HepG2 (cell line): ENCODE measurements at regions not wholly inside any gene's neighbourhood (a gene's known extent, or its start where the extent isn't known, plus 50 kb on each side); places are given as distances from the start of the nearest gene placed in this dataset.

Experiments
- ARHGAP35 ChIP-seq: sonication (generic); formaldehyde crosslinking; IDR thresholded peaks from 2 replicates; pipeline ENCODE4 v1.9.0; 2022; ENCODE audit warnings: mild to moderate bottlenecking, inconsistent platforms, moderate library complexity, missing genetic modification reagents, borderline replicate concordance
- CC2D1A ChIP-seq: sonication (generic); formaldehyde crosslinking; IDR thresholded peaks from 2 replicates; pipeline ENCODE4 v1.8.1; 2023; ENCODE audit warnings: mild to moderate bottlenecking, missing genetic modification reagents
- EEA1 ChIP-seq: sonication (generic); formaldehyde crosslinking; IDR thresholded peaks from 2 replicates; pipeline ENCODE4 v1.5.1; 2020; ENCODE audit warnings: mild to moderate bottlenecking, missing genetic modification reagents, borderline replicate concordance
- HDAC2 ChIP-seq: sonication (generic); formaldehyde crosslinking; IDR thresholded peaks from 2 replicates; pipeline ENCODE4 v1.4.0; 2020; ENCODE audit warnings: missing genetic modification reagents
- HNF4A ChIP-seq: sonication (generic); formaldehyde crosslinking; IDR thresholded peaks from 2 replicates; pipeline ENCODE4 v1.4.0; 2020; ENCODE audit warnings: missing genetic modification reagents
- KDM3A ChIP-seq: IDR thresholded peaks from 2 replicates; pipeline ENCODE4 v1.6.1; 2018; ENCODE audit warnings: low read depth, missing compliant biosample characterization
- RFXANK ChIP-seq: IDR thresholded peaks from 2 replicates; pipeline ENCODE4 v1.6.1; 2016
- ZBTB40 ChIP-seq, 2 experiments: fragments of 450-650 bp in 1 of 2; sonication (generic) in 1 of 2; formaldehyde crosslinking in 1 of 2; IDR thresholded peaks; 2 replicates each; pipeline versions ENCODE4 v1.6.1 to v1.8.0; 2016 to 2022; ENCODE audit warnings: antibody characterized with exemption in 1 of 2, mild to moderate bottlenecking in 1 of 2, missing genetic modification reagents in 1 of 2
- ZNF205 ChIP-seq: IDR thresholded peaks from 2 replicates; pipeline ENCODE4 v1.6.1; 2018; ENCODE audit warnings: missing biosample characterization, missing genetic modification reagents
- ZNF317 ChIP-seq: sonication (generic); formaldehyde crosslinking; IDR thresholded peaks from 2 replicates; pipeline ENCODE4 v1.5.0; 2020; ENCODE audit warnings: mild to moderate bottlenecking, missing genetic modification reagents
- ZNF513 ChIP-seq: sonication (generic); formaldehyde crosslinking; conservative IDR thresholded peaks from 2 replicates; pipeline ENCODE4 v1.5.0; 2020; ENCODE audit warnings: missing genetic modification reagents
- TF ChIP-seq, protein P1 (sequence below): sonication (generic); formaldehyde crosslinking; IDR thresholded peaks from 2 replicates; pipeline ENCODE4 v1.4.0; 2020; ENCODE audit warnings: mild to moderate bottlenecking, missing genetic modification reagents
- TF ChIP-seq, protein P2 (sequence below): sonication (generic); formaldehyde crosslinking; IDR thresholded peaks from 2 replicates; pipeline ENCODE4 v1.4.0; 2020; ENCODE audit warnings: missing genetic modification reagents, borderline replicate concordance

DNA sequence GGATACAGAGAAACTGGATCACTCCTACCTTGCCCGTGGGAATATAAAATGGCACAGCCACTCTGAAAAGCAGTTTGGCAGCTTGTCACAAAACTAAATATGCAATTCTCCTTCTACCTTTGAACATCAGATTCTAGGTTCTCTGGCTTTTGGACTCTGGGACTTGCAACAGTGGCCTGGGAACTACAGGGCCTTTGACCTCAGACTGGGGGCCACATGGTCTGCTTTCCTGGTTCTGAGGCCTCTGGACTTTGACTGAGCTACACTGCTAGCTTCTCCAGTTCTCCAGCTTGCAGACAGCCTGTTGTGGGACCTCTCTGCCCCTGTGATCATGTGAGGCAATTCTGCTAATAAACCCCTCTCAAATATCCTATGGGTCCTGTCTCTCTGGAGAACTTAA is 168.8 kb downstream of the CDH26 start (continued):
- TF ChIP-seq, protein P1, sequence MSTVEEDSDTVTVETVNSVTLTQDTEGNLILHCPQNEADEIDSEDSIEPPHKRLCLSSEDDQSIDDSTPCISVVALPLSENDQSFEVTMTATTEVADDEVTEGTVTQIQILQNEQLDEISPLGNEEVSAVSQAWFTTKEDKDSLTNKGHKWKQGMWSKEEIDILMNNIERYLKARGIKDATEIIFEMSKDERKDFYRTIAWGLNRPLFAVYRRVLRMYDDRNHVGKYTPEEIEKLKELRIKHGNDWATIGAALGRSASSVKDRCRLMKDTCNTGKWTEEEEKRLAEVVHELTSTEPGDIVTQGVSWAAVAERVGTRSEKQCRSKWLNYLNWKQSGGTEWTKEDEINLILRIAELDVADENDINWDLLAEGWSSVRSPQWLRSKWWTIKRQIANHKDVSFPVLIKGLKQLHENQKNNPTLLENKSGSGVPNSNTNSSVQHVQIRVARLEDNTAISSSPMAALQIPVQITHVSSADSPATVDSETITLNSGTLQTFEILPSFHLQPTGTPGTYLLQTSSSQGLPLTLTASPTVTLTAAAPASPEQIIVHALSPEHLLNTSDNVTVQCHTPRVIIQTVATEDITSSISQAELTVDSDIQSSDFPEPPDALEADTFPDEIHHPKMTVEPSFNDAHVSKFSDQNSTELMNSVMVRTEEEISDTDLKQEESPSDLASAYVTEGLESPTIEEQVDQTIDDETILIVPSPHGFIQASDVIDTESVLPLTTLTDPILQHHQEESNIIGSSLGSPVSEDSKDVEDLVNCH (CRISPR knock-in tag), result no peak
- no peak for TF ChIP-seq RFXANK (CRISPR knock-in tag)
- no peak for TF ChIP-seq ZNF317 (CRISPR knock-in tag)
- no peak for TF ChIP-seq ZBTB40 (IDR thresholded peaks at IDR 0.05)
- TF ChIP-seq ZBTB40 (CRISPR knock-in tag; IDR thresholded peaks at IDR 0.05), result no peak
- TF ChIP-seq ZNF513 (CRISPR knock-in tag), result no peak
- TF ChIP-seq HDAC2, result no peak
- no peak for TF ChIP-seq ZNF205 (CRISPR knock-in tag)
- no peak for TF ChIP-seq KDM3A
- TF ChIP-seq HNF4A, result peak; percentile 83
- TF ChIP-seq, protein P2, sequence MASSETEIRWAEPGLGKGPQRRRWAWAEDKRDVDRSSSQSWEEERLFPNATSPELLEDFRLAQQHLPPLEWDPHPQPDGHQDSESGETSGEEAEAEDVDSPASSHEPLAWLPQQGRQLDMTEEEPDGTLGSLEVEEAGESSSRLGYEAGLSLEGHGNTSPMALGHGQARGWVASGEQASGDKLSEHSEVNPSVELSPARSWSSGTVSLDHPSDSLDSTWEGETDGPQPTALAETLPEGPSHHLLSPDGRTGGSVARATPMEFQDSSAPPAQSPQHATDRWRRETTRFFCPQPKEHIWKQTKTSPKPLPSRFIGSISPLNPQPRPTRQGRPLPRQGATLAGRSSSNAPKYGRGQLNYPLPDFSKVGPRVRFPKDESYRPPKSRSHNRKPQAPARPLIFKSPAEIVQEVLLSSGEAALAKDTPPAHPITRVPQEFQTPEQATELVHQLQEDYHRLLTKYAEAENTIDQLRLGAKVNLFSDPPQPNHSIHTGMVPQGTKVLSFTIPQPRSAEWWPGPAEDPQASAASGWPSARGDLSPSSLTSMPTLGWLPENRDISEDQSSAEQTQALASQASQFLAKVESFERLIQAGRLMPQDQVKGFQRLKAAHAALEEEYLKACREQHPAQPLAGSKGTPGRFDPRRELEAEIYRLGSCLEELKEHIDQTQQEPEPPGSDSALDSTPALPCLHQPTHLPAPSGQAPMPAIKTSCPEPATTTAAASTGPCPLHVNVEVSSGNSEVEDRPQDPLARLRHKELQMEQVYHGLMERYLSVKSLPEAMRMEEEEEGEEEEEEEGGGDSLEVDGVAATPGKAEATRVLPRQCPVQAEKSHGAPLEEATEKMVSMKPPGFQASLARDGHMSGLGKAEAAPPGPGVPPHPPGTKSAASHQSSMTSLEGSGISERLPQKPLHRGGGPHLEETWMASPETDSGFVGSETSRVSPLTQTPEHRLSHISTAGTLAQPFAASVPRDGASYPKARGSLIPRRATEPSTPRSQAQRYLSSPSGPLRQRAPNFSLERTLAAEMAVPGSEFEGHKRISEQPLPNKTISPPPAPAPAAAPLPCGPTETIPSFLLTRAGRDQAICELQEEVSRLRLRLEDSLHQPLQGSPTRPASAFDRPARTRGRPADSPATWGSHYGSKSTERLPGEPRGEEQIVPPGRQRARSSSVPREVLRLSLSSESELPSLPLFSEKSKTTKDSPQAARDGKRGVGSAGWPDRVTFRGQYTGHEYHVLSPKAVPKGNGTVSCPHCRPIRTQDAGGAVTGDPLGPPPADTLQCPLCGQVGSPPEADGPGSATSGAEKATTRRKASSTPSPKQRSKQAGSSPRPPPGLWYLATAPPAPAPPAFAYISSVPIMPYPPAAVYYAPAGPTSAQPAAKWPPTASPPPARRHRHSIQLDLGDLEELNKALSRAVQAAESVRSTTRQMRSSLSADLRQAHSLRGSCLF (CRISPR knock-in tag), result no peak
- TF ChIP-seq ARHGAP35 (CRISPR knock-in tag), result no peak
- no peak for TF ChIP-seq CC2D1A (CRISPR knock-in tag)
- TF ChIP-seq EEA1 (CRISPR knock-in tag), result no peak
